Coronary artery (tissue), 2 donors: ENCODE measurements at regions not wholly inside any gene's neighbourhood (a gene's known extent, or its start where the extent isn't known, plus 50 kb on each side); places are given as distances from the start of the nearest gene placed in this dataset.
A peak's percentile ranks its signal among the peaks of the same experiment; 100 is the strongest.
"Not testable (repeated sequence)": the region's sequence is repeated elsewhere in the genome, so short reads cannot be mapped to it uniquely, and the experiment has no call there.

ENCODE experiments used
- DNase-seq: peaks from one replicate; pipeline ENCODE4 v3.0.0-alpha.2; 2017; ENCODE audit warnings: low spot score
- H3K27ac ChIP-seq, 2 donors: fragments of 200-600 bp; sonication (generic); one replicate each; pipeline ENCODE4 v1.5.1; 2016 to 2019
- H3K4me3 ChIP-seq: fragments of 200-600 bp; sonication (generic); 2 replicates; pipeline ENCODE4 v1.5.1; 2016; ENCODE audit warnings: mild to moderate bottlenecking, moderate library complexity
- CTCF ChIP-seq: fragments of 200-600 bp; sonication (generic); IDR thresholded peaks from one replicate; pipeline ENCODE4 v1.5.1; 2019; ENCODE audit warnings: antibody characterized with exemption

GRCh38 chr15:77921664-77922063 is 155.8 kb downstream of the TBC1D2B start:
- no peak for TF ChIP-seq CTCF
- Histone ChIP-seq H3K27ac (no peak overlapping the region), H3K4me3 (no peak overlapping the region)
- no peak for DNase-seq

GRCh38 chr15:77916966-77917635 is 160.4 kb downstream of the TBC1D2B start:
- H3K4me3 ChIP-seq, H3K27ac ChIP-seq, DNase-seq: not testable (repeated sequence)

- H3K4me3 ChIP-seq, H3K27ac ChIP-seq: not testable (repeated sequence)
- peak; percentile 17 for DNase-seq
Observed at GRCh38 chr15:77915961-77916330, 161.6 kb downstream of the TBC1D2B start.

- DNase-seq: peak; percentile 54
- TF ChIP-seq CTCF: no peak
Observed at GRCh38 chr15:77915261-77915960, 162.1 kb downstream of the TBC1D2B start.

GRCh38 chr15:77914531-77914930 is 163.0 kb downstream of the TBC1D2B start:
- H3K4me3 ChIP-seq, DNase-seq, H3K27ac ChIP-seq: not testable (repeated sequence)

More at GRCh38 chr15:77915261-77915960, 162.1 kb downstream of the TBC1D2B start:
- H3K4me3 ChIP-seq: no peak overlapping the region
- no peak overlapping the region for H3K27ac ChIP-seq

GRCh38 chr15:77910030-77910911 is 167.2 kb downstream of the TBC1D2B start:
- peak; percentile 74 for DNase-seq
- TF ChIP-seq CTCF: peak; percentile 51
- peak overlapping the region; percentile 66 for H3K4me3 ChIP-seq
- H3K27ac ChIP-seq: not testable (repeated sequence)

GRCh38 chr15:77909182-77909940 is 168.2 kb downstream of the TBC1D2B start:
- peak; percentile 60 for DNase-seq

GRCh38 chr15:77908752-77909111 is 168.8 kb downstream of the TBC1D2B start:
- not testable (repeated sequence) for DNase-seq, H3K4me3 ChIP-seq
- H3K27ac ChIP-seq: peak overlapping the region in 1 of 2 donors; percentile 58

More at GRCh38 chr15:77909182-77909940, 168.2 kb downstream of the TBC1D2B start:
- Histone ChIP-seq H3K4me3 (no peak overlapping the region), H3K27ac (no peak overlapping the region)
- no peak for TF ChIP-seq CTCF
